HG02759 (cell line): ENCODE measurements at regions not wholly inside any gene's neighbourhood (a gene's known extent, or its start where the extent isn't known, plus 50 kb on each side); places are given as distances from the start of the nearest gene placed in this dataset.
"Not testable (repeated sequence)": the region's sequence is repeated elsewhere in the genome, so short reads cannot be mapped to it uniquely, and the experiment has no call there.

Experiments
- ATAC-seq: cut with Tn5 transposase; IDR thresholded peaks from one replicate; pipeline ENCODE4 v1.9.1; 2021; ENCODE audit warnings: mild to moderate bottlenecking, moderate library complexity; ENCODE audit not compliant: unreplicated experiment

DNA sequence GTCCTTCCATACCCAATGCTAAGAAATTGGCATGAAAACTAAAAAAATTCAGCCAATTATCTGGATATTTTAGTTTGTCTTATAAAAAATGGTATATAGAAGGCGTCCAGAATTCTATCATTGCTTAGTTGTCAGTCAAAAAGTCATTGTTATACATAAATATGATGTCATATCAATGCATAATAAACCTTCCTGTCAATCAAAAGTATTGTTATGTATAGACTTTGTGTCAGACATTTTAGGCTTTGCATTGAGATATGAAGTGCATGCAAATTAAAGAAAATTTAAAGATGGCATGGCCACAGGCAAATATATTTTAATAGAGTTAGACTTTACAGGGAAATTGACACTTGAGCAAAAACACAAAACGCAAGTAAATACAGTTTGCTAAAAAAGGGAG, 173.4 kb upstream of the FANCL start:
- no peak for ATAC-seq

- no peak for ATAC-seq
Measured at GRCh38 chr2:58410549-58410948, 169.4 kb upstream of the FANCL start.

DNA sequence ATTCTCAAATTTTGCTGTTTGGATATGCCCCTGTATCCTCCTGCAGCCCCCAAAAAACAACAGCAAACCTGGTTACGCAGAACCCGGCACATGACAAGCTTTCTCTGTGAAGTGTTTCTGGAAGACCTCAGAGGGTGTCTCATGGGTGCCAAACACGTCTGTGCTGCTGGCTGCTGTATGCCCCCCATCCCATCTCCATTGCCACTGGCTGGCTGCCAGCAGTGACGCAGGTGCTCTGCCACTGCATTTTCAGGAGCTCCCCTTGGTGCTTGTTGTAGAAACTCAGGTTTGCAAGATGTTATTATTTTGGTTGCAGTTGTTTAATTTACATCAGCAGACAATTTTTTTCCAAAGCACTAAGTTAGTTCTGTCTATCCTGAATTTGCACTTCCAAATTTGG, 166.4 kb upstream of the FANCL start:
- ATAC-seq: no peak

- no peak for ATAC-seq
Measured at GRCh38 chr2:58405341-58405740, 164.2 kb upstream of the FANCL start.

DNA sequence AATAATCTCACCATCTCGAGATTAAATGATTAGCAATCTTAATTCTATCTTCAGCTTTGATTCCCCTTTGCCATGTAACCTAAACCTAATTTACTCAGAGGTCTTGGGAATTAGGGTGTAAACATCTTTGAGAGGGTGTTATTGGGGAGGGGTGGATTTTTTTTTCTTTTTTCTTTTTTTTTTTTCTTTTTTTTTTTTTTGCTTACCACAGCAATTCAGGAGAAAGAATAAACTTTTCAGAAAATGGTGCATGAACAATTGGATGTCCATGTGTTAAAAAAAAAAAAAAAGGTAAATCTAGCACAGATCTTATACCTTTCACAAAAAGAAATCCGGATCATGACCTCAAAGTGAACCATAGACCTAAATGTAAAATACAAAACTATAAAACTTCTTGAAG, 160.8 kb upstream of the FANCL start:
- ATAC-seq: no peak

DNA sequence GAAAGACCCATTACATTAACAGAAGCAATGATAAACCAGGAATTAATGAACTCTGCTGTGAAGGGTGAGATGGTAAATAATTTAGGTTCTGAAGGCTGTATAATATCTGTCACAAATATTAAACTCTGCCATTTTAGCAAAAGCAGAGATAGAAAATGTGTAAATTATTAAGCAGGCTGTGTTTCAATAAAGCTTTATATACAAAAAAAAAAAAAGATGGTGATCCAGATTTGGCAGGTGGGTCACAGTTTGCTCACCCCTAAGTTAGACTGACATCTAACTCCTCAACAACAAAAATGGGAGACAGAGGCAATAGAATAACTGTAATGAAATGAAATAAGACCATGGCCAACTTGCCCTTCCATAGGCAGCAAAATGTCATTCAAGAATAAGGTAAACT, 157.3 kb upstream of the FANCL start:
- ATAC-seq: no peak

GRCh38 chr2:58387701-58388100, 146.6 kb upstream of the FANCL start:
- ATAC-seq: no peak

DNA sequence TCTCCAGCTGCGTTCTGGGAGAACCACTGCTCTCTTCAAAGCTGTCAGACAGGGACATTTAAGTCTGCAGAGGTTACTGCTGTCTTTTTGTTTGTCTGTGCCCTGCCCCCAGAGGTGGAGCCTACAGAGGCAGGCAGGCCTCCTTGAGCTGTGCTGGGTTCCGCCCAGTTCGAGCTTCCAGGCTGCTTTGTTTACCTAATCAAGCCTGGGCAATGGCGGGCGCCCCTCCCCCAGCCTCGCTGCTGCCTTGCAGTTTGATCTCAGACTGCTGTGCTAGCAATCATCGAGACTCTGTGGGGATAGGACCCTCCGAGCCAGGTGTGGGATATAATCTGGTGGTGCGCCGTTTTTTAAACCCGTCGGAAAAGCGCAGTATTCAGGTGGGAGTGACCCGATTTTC, 145.8 kb upstream of the FANCL start:
- ATAC-seq: not testable (repeated sequence)

- no peak for ATAC-seq
Measured at GRCh38 chr2:58378152-58378551, 137.0 kb upstream of the FANCL start.

- no peak for ATAC-seq
Measured at GRCh38 chr2:58377181-58377580, 136.1 kb upstream of the FANCL start.

- ATAC-seq: peak; percentile 42
Measured at GRCh38 chr2:58376592-58376991, 135.5 kb upstream of the FANCL start.

GRCh38 chr2:58369594-58369993, 128.5 kb upstream of the FANCL start:
- no peak for ATAC-seq

GRCh38 chr2:58364098-58364497, 123.0 kb upstream of the FANCL start:
- ATAC-seq: no peak

GRCh38 chr2:58358026-58358425, 116.9 kb upstream of the FANCL start:
- no peak for ATAC-seq

GRCh38 chr2:58357521-58357920, 116.4 kb upstream of the FANCL start:
- ATAC-seq: no peak

DNA sequence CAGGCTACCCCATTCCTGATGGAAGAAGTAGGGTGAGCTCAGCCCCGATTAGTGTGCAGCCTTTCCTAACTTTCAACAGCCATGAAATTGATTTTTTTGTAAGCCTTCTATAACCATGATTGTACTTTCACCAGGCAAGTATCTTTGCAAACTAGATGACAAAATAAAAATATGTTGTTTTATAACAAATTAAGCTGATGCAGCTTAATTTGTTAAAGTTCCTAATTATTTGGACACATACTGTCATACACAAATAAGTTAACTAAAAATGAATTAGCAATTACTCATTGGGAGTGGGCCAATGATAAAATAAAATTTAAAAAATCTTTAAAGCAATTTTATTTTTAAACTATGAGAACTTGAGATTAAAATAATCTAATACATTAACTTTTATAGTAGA, 113.1 kb upstream of the FANCL start:
- no peak for ATAC-seq

DNA sequence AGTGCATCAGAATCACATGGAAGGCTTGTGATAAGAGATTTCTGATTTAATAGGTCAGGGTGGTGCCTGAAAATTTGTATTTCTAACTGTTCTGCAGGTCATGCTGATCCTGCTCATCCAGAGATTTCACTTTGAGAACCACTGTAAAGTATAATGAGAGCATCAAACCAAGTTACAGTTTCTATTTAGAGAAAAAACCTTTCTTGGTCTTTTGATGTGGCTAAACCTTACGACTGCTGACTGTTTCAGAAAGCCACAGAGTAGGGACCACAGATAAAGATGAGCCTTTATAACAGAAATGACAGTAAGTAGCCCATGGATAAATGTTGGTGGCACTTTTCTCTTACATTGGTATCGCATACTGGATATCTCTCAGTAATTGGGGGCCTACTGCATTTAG, 109.4 kb upstream of the FANCL start:
- peak; percentile 93 for ATAC-seq

DNA sequence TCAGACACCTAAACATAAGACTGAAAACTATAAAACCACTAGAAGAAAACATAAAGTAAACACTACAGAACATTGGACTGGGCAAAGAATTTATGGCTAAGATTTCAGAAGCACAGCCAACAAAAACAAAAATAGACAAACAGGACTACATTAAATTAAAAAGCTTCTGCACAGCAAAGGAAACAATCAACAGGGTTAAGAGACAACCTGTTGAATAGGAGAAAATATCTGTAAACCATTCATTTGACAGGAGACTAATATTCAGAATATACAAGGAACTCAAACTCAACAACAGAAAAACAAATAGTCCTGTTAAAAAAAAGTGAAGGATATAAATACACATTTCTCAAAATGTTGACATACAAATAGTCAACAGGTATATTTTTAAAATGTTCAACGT, 106.7 kb upstream of the FANCL start:
- ATAC-seq: no peak

GRCh38 chr2:58341047-58341446, 99.9 kb upstream of the FANCL start:
- ATAC-seq: no peak

GRCh38 chr2:58339548-58340243, 98.6 kb upstream of the FANCL start:
- no peak for ATAC-seq

- no peak for ATAC-seq
Measured at GRCh38 chr2:58336416-58336815, 95.3 kb upstream of the FANCL start.

- no peak for ATAC-seq
Measured at GRCh38 chr2:58334414-58334813, 93.3 kb upstream of the FANCL start.

DNA sequence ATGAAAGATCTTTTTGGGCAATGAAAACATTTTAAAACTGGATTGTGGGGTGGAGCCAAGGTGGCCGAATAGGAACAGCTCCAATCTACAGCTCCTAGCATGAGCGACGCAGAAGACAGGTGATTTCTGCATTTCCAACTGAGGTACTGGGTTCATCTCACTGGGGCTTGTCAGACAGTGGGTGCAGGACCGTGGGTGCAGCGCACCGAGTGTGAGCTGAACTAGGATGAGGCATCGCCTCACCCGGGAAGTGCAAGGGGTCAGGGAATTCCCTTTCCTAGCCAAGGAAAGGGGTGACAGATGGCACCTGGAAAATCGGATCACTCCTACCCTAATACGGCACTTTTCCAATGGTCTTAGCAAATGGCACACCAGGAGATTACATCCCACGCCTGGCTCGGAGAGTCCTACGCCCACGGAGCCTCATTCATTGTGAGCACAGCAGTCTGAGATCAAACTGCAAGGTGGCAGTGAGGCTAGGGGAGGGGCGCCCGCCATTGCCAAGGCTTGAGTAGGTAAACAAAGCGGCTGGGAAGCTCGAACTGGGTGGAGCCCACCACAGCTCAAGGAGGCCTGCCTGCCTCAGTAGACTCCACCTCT, 84.3 kb upstream of the FANCL start:
- not testable (repeated sequence) for ATAC-seq
